ENCODE measurements at regions not wholly inside any gene's neighbourhood (a gene's known extent, or its start where the extent isn't known, plus 50 kb on each side); places are given as distances from the start of the nearest gene placed in this dataset.

GRCh38 chr3:72641684-72642083 lies 206.6 kb downstream of the SHQ1 start:
- TF ChIP-seq CTCF (IDR thresholded peaks at IDR 0.05), result no peak
- TF ChIP-seq POLR2A (IDR thresholded peaks at IDR 0.05), result no peak

Measured in right lobe of liver (tissue), 4 donors.